GF-D8 (cell line): ENCODE measurements at regions not wholly inside any gene's neighbourhood (a gene's known extent, or its start where the extent isn't known, plus 50 kb on each side); places are given as distances from the start of the nearest gene placed in this dataset.

Experiments used
- DNase-seq: peaks from one replicate; lab custom pipeline; 2025; lab: John Stamatoyannopoulos, UW

GRCh38 chr11:70725739-70726138, 327.4 kb downstream of the CTTN start:
- DNase-seq = no peak

GRCh38 chr11:70727021-70727420, 328.7 kb downstream of the CTTN start:
- DNase-seq = no peak

GRCh38 chr11:70727899-70728620, 329.7 kb downstream of the CTTN start:
- DNase-seq = no peak

GRCh38 chr11:70729949-70730348, 331.6 kb downstream of the CTTN start:
- no peak for DNase-seq

- DNase-seq = no peak
Observed at GRCh38 chr11:70730411-70730810, 332.1 kb downstream of the CTTN start.

GRCh38 chr11:70731271-70732022, 333.1 kb downstream of the CTTN start:
- no peak for DNase-seq

GRCh38 chr11:70732023-70732880, 333.9 kb downstream of the CTTN start:
- no peak for DNase-seq

- DNase-seq = no peak
Observed at GRCh38 chr11:70732881-70733196, 334.5 kb downstream of the CTTN start.

- DNase-seq = no peak
Observed at GRCh38 chr11:70733327-70734325, 335.3 kb downstream of the CTTN start.

GRCh38 chr11:70734379-70734778, 336.1 kb downstream of the CTTN start:
- DNase-seq = no peak

- DNase-seq = no peak
Observed at GRCh38 chr11:70734911-70735310, 336.6 kb downstream of the CTTN start.

GRCh38 chr11:70735976-70736375, 337.6 kb downstream of the CTTN start:
- DNase-seq = no peak

GRCh38 chr11:70736461-70736860, 338.1 kb downstream of the CTTN start:
- DNase-seq = no peak

GRCh38 chr11:70736937-70737640, 338.8 kb downstream of the CTTN start:
- DNase-seq = no peak

GRCh38 chr11:70737816-70738630, 339.7 kb downstream of the CTTN start:
- DNase-seq = no peak

- DNase-seq = no peak
Observed at GRCh38 chr11:70738661-70739060, 340.3 kb downstream of the CTTN start.

- no peak for DNase-seq
Observed at GRCh38 chr11:70739091-70739490, 340.8 kb downstream of the CTTN start.

- no peak for DNase-seq
Observed at GRCh38 chr11:70739811-70740487, 341.6 kb downstream of the CTTN start.

GRCh38 chr11:70740488-70740851, 342.1 kb downstream of the CTTN start:
- no peak for DNase-seq

GRCh38 chr11:70741085-70741484, 342.8 kb downstream of the CTTN start:
- DNase-seq = no peak
